GM06990 (cell line): ENCODE measurements at regions not wholly inside any gene's neighbourhood (a gene's known extent, or its start where the extent isn't known, plus 50 kb on each side); places are given as distances from the start of the nearest gene placed in this dataset.

Experiments used
- DNase-seq: peaks from one replicate; pipeline ENCODE4 v3.0.0-alpha.2; 2011; ENCODE audit not compliant: insufficient read length; ENCODE audit errors: extremely low read depth
- H3K27me3 ChIP-seq: replicated peaks from 2 replicates; pipeline ENCODE4 v1.6.0; 2011; ENCODE audit warnings: low read length; ENCODE audit not compliant: control insufficient read depth, insufficient read depth
- H3K36me3 ChIP-seq: 2 replicates; pipeline ENCODE4 v1.5.1; 2011; ENCODE audit warnings: low read length; ENCODE audit not compliant: control insufficient read depth, insufficient read depth
- H3K4me3 ChIP-seq: replicated peaks from 2 replicates; pipeline ENCODE4 v1.5.1; 2011; ENCODE audit warnings: low read depth, mild to moderate bottlenecking, control low read depth, low read length
- CTCF ChIP-seq: IDR thresholded peaks from 2 replicates; pipeline ENCODE4 v1.5.1; 2011; ENCODE audit warnings: low read length, control low read depth, mild to moderate bottlenecking, inconsistent platforms; ENCODE audit not compliant: insufficient read depth, poor library complexity, severe bottlenecking

GRCh38 chr14:66378712-66379505 is 107.3 kb upstream of the CCDC196 start:
- TF ChIP-seq CTCF, result no peak
- no peaks in the 10 kb centered on the region for H3K27me3 ChIP-seq
- no peaks in the 10 kb centered on the region for H3K36me3 ChIP-seq
- DNase-seq, result no peak
- no peak overlapping the region for H3K4me3 ChIP-seq

DNA sequence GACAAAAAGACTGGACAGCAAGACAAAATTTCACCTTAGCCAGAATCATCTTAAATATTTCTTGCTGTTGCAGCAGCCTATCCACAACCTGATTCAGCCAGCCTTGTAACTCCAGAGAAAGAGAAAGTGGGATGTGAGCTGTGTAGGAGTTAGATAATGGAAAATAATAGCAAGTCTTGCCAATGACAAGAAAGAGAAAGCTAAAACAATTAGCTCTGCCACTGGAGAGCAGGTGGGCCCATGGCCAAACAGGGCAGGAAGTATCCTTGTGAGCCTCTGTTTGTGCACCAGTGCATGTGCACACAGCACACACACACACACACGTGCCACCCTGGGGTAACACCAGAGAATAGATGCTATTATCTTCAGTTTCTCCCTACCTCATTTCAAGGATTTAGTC is 106.0 kb upstream of the CCDC196 start:
- no peak for TF ChIP-seq CTCF
- no peak for DNase-seq
- Histone ChIP-seq H3K27me3 (no peaks in the 10 kb centered on the region), H3K36me3 (no peaks in the 10 kb centered on the region), H3K4me3 (no peak overlapping the region)

- H3K36me3 ChIP-seq, result no peaks in the 10 kb centered on the region
- no peak overlapping the region for H3K4me3 ChIP-seq
- no peak for TF ChIP-seq CTCF
- DNase-seq, result no peak
- H3K27me3 ChIP-seq, result no peaks in the 10 kb centered on the region
Measured at GRCh38 chr14:66381755-66382154, 104.4 kb upstream of the CCDC196 start.

- Histone ChIP-seq H3K27me3 (no peaks in the 10 kb centered on the region), H3K36me3 (no peaks in the 10 kb centered on the region), H3K4me3 (no peak overlapping the region)
- TF ChIP-seq CTCF, result no peak
- DNase-seq, result no peak
Measured at GRCh38 chr14:66383257-66383656, 102.9 kb upstream of the CCDC196 start.

- no peak for DNase-seq
- no peaks in the 10 kb centered on the region for H3K36me3 ChIP-seq
- H3K27me3 ChIP-seq, result no peaks in the 10 kb centered on the region
- TF ChIP-seq CTCF, result no peak
- no peak overlapping the region for H3K4me3 ChIP-seq
Measured at GRCh38 chr14:66383771-66384170, 102.4 kb upstream of the CCDC196 start.
